HG03280 (cell line): ENCODE measurements at regions not wholly inside any gene's neighbourhood (a gene's known extent, or its start where the extent isn't known, plus 50 kb on each side); places are given as distances from the start of the nearest gene placed in this dataset.

ENCODE experiments used
- ATAC-seq: cut with Tn5 transposase; IDR thresholded peaks from one replicate; pipeline ENCODE4 v1.9.1; 2021; ENCODE audit warnings: mild to moderate bottlenecking, moderate library complexity; ENCODE audit not compliant: unreplicated experiment

DNA sequence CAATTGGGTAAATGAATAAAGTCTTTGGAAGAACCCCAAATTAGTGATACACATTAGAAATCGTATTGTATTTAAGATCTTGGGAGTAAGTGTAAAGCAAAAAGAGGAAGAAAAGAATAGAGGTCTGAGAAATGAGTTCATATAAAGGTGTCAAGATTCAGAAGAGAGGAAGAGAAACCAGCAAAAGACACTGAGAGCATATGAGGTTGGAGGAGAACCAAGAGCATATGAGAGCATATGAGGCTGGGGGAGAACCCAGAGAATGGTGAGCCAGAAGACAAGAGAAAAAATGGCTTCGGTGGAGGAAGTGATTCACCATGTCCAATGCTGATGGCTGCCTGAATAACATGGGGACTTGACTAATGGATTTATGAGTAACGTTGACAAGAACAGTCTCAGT lies 620.1 kb upstream of the GCFC2 start:
- no peak for ATAC-seq

DNA sequence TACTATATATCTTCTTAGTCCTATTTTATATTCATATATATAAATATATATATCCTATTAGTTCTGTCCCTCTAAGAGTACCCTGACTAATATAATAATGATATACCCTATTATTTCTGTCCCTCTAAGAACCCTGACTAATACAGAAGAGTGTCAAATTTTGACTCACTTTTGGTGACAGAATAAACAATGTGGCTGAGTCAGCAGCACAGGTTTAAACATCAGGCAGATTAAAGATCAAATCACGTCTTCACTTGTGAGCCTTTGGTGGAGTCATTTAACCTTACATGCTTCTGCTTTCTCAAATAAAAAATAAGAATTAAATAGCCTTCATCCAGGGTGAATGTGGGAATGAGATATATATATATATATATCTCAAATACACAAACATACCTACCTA lies 615.9 kb upstream of the GCFC2 start:
- no peak for ATAC-seq

DNA sequence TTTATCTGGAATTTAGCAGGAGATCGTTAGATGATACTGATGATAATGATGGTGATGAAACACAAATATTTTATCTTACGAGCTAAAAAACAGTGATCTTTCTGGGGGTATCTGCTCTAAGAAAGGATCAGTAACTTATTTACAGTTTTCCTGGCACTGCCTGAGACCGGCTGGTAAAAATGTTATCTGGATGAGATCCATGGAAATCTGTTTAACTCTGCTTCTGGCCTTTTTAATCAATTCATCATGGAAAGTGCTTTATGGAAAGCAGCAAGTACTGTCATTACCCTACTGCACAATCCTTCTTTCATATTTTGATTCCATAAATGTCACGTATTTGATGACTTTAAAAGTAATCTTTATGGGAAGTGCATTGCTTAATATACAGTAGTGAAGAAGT lies 612.7 kb upstream of the GCFC2 start:
- no peak for ATAC-seq

DNA sequence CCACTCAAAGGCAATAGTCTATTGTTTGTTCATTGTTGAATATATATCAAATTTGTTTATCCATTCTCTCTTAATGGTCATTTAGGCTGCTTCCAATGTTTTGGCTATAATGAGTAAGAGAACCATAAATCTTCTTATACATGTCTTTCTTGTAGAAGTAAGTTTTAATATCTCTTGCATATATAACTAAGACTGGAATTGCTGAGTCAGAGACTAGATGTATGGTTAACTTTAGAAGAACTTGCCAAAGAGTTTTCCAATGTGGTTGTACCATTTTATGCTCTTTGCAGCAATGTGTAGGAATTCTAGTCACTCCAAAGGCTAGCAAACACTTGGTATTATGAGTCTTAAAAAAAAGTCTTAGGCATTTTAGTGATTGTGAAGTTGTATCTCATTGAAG lies 610.0 kb upstream of the GCFC2 start:
- ATAC-seq: no peak

DNA sequence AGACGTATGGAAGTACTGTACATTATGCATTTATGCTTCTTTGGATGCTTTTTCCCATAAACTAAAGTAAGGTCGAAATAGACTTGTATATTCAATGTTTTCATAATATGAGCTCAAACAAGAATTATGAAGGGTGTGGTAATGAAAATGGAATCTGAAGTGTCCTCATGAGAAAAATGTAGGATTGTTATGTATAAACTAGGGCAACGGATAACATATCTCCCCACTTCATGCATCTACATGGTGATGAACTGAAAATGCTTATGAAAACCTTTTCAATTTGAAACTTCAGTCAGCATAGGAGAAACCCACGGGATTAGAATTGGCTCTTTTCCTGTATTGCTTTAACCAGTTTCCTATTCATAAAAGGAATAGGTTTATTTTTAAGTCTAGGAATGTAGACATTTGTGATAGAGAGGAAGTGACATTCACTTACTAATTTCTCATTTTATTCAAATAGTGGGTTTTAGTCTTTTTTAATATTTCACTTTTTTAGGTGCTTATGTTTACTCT lies 608.2 kb upstream of the GCFC2 start:
- ATAC-seq: no peak

DNA sequence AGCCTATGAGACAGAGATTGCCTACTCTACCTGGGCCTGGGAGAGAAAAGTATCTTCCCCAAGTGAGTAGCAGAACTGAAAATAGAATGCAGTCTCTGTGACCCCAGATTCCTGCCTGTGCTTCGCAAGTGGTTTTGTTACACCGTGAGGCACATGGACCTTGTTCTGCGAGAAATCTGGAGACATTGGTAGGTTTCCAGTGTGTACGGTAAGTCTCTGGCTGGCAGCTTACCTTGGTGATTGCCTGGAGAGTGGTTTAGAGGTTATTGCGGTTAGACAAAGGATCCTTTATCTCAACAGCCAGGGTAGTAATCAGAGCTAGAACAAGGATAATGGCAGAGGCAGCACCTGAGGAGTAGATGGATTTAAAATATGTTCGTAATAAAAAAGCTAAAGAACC lies 606.0 kb upstream of the GCFC2 start:
- no peak for ATAC-seq

DNA sequence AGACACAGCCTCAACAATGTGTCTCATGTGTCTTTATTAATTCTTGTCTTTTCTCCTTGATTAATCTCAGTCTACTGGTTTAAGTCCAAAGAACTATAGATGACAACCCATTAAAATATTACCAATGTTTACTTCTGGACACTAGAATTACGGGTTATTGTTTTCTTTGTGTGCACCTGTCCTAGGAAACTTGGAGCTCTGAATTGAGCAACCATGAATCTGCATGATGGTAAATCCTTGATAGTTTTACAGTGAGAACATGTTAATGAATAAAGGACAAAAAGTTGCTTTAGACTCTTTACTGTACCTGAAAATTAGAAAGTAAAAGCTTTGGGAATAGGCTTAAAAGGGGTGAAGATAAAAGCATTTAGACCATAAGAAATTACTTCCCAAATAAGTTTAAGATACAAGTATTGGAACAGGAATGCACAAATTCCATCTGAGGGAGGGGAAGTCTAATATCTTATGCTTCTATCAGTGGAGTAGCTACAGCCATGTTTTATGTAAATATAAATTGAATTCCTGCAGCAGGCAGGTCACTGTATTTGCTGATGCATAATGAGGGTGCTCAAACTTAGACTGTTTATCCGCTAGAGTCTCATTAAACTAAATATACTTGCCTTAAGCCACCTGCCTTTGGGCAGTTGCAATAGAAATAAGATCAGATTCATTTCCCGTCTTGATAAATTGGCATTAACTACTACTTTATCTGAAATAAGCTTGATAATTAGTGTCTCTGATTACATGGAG lies 603.7 kb upstream of the GCFC2 start:
- no peak for ATAC-seq

DNA sequence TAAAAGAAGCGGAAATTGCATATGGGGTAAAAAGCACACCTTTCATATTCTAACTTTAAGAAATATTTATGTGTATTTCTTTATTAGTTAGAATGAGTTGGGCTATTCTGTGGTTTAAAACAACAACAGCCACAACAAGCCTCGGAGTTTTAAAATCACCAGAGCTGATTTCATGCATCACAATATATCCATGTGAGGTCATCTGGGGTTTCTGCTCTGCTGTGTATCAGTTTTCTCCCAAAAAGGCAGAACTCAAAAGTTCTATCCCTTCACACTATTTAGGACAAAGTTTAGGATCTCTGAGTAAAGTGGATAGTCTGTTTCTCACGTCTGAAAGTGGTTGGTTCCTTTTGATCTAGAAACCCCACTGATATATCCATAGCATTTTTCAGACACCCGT lies 601.5 kb upstream of the GCFC2 start:
- ATAC-seq: no peak

DNA sequence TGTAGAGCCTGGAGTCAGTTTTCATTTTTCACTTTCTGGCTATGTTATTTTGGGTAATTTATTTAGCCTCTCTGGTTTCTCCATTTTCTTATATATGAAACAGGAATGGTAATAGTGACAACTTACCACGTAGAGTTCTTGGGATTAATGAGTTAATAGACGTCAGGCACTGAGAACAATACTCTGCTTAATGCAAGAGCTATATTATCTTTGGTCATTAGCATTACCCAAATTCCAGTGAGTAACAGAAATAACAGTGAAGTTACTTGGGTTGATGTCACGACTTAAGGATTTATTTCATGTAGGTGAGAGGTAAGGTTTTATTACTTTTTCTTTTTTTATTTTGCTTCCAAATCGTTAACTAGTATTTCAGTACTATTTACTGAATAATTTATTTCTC lies 601.0 kb upstream of the GCFC2 start:
- no peak for ATAC-seq

DNA sequence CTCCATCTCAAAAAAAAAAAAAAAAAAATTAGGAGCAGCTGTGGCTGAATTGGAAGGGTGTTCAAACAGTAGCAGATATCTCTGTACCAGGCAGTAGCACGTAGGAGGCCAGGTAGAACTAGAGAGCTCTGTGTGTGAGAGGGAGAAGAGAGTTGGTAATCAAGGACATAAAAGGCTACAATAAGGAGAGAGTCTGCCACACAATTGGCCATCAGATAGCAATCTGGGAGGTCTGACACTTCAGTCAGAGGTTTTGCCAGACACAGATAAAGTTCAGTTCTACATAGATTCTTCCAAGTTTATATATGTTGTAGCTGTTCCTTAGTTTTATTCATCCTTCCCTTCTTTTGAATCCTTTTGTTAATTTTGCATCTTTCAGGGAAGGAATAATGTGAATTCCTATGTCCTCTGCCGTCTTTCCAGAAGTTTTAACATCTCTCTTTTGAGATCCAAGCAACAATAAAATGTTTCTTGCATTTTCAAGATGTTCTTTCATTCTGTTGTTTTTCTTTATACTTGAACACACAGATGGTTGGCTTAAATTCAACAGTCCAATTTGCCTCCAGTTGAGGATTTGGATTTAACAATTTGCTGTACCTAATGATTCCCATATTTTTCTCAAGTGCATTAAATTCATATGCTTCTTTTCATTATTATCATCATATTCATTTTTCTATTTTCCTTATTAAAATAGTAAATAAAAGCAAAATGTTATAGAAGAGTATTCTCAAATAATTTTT lies 600.3 kb upstream of the GCFC2 start:
- ATAC-seq: no peak

DNA sequence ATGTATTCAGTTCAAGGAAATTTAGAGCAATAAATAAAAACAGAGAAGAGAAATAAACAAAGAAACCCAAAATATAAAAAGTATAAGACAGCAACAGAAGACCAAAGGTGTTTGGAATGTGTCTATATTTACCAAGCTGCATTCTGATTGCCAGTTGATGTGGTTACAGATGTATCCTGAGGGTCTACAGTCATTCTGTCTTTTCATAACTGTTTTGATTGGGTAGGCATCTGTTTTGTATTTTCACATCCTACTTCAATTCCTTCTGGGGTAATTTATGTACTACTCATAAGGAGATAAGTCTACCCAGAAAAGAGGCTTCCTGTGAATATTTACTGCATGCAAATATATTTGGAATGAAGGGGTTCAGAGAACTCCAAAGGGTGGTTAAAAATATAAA lies 596.8 kb upstream of the GCFC2 start:
- no peak for ATAC-seq

DNA sequence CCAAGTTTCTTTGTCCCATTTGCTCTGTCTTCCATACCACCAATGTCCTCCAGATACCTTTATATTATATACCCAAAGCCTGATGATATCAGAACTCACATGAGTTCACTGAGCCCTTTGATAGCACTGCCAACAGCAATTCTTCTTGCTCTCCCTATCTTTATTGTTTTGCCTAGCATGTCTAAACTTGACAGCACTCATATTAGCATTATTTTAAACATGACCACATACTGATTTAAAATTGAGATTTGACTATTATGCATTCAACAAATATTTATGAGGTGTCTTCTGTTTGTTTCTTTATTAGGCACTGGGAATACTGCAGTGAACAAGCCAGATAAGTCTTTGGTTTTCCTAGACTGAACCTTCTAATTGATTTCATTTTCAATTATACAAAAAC lies 587.3 kb upstream of the GCFC2 start:
- no peak for ATAC-seq

DNA sequence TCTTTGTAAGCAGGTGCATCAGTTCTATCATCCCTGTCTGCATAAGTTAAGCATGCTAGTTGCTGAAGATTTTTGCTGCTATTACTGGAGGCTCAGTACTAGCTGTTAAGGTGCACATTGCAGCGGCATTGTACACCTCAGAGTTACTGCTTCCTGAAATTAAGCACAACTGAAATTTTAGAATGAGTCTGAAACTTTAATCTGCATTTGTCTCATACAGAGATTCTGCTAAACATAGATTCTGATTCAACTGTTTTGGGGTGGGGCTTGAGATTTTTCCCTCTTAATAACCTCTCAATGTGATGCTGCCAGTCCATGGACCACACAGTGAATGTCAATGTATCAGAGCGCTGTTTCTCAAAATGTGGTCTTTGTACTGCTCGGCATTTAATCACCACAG lies 585.7 kb upstream of the GCFC2 start:
- no peak for ATAC-seq

DNA sequence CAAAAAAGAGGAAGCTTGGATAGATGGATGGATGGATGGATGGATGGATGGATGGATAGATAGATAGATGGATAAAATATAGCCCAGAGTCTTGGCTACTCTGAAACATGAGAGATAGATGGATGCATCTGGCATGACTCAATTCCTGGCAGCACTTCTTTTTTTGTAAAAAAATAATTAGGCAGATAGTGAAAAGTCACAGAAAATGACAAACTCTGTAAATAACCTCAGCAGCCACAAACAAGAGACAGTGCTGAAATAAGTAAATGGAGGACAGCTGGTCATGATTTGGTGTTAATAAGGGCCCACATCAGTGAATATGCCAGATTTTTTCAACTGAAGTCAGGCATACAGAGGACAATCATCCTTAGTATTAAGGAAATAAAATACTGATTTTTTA lies 585.0 kb upstream of the GCFC2 start:
- no peak for ATAC-seq

DNA sequence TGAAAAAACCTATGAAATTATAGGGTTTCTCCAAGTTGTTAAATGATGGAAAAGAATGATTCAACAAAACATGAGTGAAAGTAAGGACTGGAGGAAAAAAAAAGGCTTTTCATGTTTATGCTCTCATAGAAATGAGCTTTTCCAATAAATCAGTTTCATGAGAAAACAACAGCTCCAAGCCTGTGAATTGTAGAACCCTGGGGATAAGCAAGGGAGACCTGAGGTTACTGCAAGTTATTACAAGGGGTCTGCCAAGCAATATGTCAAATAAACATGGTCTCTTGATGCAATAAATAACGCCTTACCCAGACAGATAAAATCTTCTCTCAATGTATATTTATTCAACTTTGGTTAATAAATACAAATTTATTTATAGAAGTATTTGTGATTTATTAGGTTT lies 577.9 kb upstream of the GCFC2 start:
- ATAC-seq: no peak

DNA sequence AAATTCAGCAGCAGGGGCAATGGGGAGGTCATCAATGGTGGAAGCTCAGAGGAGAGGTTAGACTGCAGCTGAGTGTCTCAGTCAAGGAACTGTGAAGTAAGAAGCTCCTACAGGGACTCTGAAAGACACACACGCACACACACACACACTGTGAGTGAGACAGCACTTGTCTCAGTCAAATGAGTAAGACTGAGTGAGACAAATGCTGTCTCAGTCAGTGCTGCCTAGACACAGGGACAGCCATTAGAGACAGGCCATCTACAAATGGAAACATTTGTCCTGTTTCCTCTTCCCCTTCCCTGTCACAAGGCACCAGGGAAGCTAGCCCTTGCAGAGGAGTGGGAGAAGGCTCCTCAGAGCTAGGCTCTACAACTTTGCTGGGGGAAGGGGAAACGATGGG lies 577.4 kb upstream of the GCFC2 start:
- no peak for ATAC-seq

DNA sequence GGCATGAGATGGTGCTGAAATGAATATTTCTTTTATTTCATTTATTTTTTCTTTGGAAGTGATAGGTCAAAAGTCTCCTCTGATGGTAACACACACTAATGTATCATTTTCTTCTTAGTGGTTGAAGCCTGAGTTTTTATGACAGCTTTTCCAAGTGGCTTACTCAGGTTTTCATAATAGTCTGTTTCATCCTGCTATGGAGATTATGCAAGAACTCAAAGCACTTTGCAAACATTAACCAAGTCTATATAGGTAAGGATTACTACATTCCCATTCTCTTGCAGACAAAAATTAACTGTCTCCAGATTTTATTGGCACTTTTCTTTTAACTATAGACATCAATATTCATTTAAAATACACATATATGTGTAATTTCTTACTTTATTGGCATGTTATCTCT lies 572.6 kb upstream of the GCFC2 start:
- ATAC-seq: no peak

DNA sequence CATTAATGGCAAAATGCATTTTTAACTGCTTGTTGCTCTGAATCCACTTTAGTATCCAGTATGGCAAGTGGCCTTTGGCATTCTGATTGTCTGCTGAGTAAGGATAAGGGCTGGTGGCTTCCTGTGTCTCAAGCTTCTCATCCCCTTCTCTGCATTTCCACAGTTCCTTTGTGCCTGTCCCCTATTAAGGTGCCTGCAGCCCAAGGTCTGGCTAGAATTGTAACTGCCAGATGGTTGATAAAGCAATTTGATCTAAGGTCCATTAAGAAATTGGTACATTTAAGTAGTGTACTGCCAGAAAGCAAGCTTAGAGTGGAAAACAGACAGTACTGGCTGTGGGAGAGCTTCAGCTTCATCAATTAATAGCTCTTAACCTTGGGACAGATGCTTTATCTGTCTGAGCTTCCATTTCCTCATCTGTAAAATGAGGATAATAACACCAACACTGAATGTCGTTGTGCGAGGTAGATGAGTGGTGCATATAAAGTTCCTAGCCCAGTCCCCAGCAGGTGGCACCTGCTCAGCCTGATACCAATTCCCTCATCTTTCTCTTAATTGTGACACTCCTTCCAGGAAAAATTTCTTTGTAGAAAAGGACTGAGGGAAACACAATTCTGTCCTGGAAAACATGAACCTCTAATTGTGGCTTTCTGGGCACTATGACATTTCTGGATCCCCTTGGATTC lies 570.6 kb upstream of the GCFC2 start:
- ATAC-seq: no peak

DNA sequence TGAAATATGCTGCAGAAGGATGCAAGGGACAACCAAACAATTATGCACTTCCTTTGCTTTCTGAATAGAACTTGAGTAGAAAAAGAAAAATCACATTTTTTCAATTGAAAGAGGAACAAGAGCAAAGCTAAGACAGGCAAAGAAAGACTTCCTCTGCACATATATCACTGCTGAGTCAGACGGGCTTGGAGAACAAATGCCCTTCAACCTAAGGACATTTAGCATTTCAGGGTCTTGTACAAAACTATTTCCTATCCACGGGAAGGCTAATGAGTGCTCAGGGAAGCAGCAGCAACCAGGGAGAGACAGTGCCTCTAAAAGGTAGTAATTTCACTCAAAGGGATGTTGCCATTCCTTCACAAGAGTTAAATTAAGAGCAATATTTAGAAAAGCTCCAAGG lies 570.0 kb upstream of the GCFC2 start:
- ATAC-seq: no peak

DNA sequence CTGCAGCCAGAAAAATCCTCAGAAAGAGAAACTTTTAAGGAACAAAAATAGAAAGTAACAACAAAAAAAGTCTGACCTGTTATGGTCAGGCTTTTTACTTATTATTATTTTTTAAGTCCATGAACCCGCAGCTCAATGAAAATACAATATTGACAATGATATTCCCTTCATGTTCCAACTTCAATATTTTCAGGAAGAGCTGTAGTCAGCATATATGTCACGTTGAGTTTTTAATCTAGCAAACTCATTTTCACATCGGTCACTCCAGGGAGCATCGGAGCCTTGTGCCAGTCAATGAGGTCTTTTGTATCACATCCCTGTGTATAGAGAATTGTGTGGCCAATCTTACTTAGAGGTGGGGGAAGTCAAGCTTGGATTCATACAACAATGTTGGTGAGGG lies 568.4 kb upstream of the GCFC2 start:
- ATAC-seq: no peak

DNA sequence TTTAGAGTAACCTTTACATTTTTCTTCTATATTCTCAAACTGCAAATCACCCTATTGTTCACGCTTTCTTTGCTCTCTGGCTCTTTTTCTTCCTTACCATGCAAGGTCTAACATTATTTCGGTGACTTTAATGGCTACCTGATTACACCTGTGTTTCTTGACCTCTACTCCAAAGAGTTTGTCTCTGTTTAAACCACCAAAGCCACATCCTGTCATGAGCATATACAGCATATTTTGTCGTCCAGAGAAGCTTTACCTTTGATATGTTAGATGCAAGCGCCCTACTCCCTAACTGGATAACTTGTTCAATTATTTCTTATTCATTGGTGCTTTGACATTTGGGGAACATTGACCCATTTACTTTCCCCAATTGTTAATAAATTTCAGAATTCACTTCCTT lies 565.1 kb upstream of the GCFC2 start:
- ATAC-seq: no peak

DNA sequence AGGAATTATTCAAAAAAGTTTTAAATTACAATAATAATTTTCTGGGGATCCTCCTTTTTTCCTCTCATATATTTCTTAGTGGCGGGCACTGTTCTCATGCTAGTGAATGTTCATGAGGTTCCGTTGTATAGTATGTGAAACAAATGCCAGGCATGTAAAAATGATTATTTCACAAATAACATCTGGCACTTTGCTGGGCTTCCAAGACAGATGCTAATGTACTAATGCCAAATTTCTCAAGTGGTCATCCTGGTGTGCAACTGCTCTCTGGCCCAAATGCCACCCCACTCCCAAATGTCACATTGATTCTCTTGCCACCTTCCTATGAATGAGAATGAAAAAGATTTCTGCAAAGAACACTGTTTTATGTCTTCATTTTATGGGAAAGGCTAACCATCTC lies 564.0 kb upstream of the GCFC2 start:
- no peak for ATAC-seq
